GM18870 (cell line): ENCODE measurements at regions not wholly inside any gene's neighbourhood (a gene's known extent, or its start where the extent isn't known, plus 50 kb on each side); places are given as distances from the start of the nearest gene placed in this dataset.
"Not testable (repeated sequence)": the region's sequence is repeated elsewhere in the genome, so short reads cannot be mapped to it uniquely, and the experiment has no call there.

Experiments
- ATAC-seq: cut with Tn5 transposase; IDR thresholded peaks from one replicate; pipeline ENCODE4 v1.9.1; 2021; ENCODE audit warnings: moderate library complexity; ENCODE audit not compliant: unreplicated experiment

DNA sequence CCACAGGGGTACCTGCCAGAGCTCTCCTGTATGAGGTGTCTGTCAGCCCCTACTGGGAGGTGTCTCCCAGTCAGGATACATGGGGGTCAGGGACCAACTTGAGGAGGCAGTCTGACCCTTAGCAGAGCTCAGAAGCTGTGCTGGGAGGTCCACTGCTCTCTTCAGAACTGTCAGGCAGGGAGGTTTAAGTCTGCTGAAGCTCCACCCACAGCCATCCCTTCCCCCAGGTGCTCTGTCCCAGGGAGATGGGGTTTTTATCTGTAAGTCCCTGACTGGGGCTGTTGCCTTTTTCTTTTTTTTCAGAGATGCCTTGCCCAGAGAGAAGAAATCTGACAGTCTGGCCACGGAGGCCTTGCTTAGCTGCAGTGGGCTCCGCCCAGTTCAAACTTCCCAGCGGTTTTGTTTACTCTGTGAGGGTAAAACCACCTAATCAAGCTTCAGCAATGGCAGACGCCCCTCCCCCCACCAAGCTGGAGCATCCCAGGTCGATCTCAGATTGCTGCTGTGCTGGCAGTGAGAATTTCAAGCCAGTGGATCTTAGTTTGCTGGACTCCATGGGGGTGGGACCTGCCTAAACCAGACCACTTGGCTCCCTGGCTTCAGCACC lies 118.5 kb upstream of the RADX start:
- ATAC-seq: not testable (repeated sequence)

- no peak for ATAC-seq
Observed at GRCh38 chrX:106499473-106499872, 112.3 kb upstream of the RADX start.

DNA sequence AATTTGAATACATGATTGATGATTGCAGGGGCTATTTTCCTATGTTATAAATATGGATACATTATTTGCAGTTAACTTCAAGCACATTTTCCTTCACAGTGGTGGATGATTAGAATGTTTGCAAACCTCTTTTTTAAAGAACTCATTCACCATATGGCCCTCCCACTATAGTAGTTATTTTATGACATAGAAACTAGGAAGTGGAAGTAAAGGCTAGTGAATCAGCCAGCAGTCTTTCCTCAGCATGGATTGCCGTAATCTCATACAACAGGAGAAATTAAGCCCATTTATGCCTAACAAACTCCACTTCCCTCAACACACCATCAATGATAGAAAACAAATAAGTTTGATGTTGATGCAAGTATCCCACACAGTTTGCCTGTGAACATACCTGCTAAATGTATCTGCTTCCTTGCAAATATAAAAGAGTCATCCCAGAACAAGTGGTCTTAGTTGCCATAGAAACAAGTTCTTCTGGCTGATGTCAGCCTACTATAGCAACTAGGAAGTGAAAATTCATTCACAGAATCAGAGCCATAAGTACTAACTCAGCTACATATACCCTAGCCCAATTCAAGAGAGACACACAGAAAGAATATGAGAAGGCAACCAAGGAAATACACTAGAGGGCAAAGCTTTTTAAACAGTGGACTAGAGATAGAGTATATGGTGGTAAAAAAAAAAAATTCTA lies 100.9 kb upstream of the RADX start:
- no peak for ATAC-seq
